GM18508 (cell line): ENCODE measurements at regions not wholly inside any gene's neighbourhood (a gene's known extent, or its start where the extent isn't known, plus 50 kb on each side); places are given as distances from the start of the nearest gene placed in this dataset.
"Not testable (repeated sequence)": the region's sequence is repeated elsewhere in the genome, so short reads cannot be mapped to it uniquely, and the experiment has no call there.

Source experiments
- ATAC-seq: cut with Tn5 transposase; IDR thresholded peaks from one replicate; pipeline ENCODE4 v1.9.1; 2021; ENCODE audit warnings: moderate number of reproducible peaks; ENCODE audit not compliant: insufficient read depth, unreplicated experiment

- no peak for ATAC-seq
Measured at GRCh38 chrX:79511799-79512198, 144.7 kb upstream of the ITM2A start.

DNA sequence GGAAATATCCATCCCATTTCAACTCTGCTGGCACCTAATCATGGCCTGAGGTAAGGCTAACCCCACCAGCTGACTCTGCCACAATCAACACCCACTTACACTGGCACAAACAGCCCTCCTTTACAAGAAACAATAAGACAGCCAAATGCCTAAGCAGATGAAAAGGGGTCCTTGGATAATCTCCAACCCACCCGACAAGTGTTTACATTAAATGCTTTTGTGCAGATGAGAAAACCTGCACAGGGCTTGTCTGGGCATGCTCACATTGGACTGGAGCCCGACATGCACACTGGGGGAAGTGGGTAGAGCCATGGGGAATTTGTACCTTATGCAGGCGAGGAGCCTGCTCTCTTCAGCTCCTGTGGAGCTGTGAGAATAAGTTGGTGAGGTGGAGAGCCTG is 138.9 kb upstream of the ITM2A start:
- ATAC-seq, result no peak

GRCh38 chrX:79482686-79483085 is 115.6 kb upstream of the ITM2A start:
- no peak for ATAC-seq

- no peak for ATAC-seq
Measured at GRCh38 chrX:79477691-79478090, 110.6 kb upstream of the ITM2A start.

GRCh38 chrX:79466636-79467035 is 99.5 kb upstream of the ITM2A start:
- ATAC-seq, result no peak

DNA sequence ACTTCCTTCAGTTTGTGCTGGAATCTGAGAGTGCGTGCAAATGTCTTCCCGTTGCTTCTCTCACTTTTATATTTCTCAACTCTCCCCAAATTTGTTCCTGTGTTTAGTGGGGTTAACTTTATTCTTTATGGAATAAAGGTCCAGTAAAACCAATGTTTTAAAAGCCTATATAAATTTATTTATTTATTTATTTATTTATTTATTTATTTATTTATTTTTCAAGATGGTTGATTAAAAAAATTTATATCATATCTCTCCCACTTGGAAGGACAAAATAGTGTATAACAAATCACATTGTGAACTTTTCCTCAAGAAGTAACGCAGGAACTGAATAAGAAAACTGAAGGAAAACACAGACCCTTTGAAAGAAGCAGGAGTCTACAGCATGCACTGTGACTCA is 95.3 kb upstream of the ITM2A start:
- no peak for ATAC-seq

GRCh38 chrX:79456593-79456992 is 89.5 kb upstream of the ITM2A start:
- ATAC-seq, result not testable (repeated sequence)

GRCh38 chrX:79452881-79453280 is 85.7 kb upstream of the ITM2A start:
- no peak for ATAC-seq

GRCh38 chrX:79444694-79445210 is 77.6 kb upstream of the ITM2A start:
- no peak for ATAC-seq

GRCh38 chrX:79443121-79443520 is 76.0 kb upstream of the ITM2A start:
- ATAC-seq, result no peak

- no peak for ATAC-seq
Measured at GRCh38 chrX:79440336-79440735, 73.2 kb upstream of the ITM2A start.
